ENCODE measurements at regions not wholly inside any gene's neighbourhood (a gene's known extent, or its start where the extent isn't known, plus 50 kb on each side); places are given as distances from the start of the nearest gene placed in this dataset.

DNA sequence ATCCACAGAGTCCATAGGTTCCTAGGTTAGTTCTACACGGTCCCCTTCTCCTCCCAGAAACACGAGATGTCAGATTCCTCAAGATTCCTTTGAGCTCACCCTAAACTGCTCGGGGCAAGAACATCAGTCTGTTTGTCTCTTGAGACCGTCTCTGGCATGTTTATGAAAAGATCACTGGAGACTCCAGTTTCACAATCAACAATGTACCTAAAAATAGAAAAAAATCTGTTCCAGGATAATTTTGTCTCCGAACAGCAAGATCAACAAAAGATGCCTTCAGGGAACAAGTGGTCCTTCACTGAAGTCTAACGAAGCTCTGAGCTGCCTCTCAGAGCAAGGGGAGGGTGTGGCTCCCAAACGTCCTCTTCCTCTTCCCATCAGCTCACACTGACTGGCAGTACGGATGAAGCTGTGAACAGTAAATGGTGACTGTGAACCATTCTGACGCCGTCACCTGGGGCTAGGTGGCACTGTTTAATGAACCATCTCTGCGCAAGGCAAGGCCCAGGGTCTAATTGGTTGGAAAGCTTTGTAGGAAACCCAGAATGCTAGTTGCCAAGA, 156.2 kb upstream of the LYZL1 start:
- TF ChIP-seq, protein P1, sequence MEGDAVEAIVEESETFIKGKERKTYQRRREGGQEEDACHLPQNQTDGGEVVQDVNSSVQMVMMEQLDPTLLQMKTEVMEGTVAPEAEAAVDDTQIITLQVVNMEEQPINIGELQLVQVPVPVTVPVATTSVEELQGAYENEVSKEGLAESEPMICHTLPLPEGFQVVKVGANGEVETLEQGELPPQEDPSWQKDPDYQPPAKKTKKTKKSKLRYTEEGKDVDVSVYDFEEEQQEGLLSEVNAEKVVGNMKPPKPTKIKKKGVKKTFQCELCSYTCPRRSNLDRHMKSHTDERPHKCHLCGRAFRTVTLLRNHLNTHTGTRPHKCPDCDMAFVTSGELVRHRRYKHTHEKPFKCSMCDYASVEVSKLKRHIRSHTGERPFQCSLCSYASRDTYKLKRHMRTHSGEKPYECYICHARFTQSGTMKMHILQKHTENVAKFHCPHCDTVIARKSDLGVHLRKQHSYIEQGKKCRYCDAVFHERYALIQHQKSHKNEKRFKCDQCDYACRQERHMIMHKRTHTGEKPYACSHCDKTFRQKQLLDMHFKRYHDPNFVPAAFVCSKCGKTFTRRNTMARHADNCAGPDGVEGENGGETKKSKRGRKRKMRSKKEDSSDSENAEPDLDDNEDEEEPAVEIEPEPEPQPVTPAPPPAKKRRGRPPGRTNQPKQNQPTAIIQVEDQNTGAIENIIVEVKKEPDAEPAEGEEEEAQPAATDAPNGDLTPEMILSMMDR (IDR thresholded peaks at IDR 0.05) = no peak
- TF ChIP-seq POLR2A (IDR thresholded peaks at IDR 0.05) (no peak), POLR2AphosphoS5 (IDR thresholded peaks at IDR 0.05) (no peak)
